IMR-90 (cell line): ENCODE measurements at regions not wholly inside any gene's neighbourhood (a gene's known extent, or its start where the extent isn't known, plus 50 kb on each side); places are given as distances from the start of the nearest gene placed in this dataset.

ENCODE experiments used
- ATAC-seq: fragments of 200-7000 bp; cut with Tn5 transposase; 2 replicates; pipeline ENCODE4 v1.9.1; 2020; ENCODE audit warnings: low read depth, mild to moderate bottlenecking, moderate library complexity
- BruUV-seq: library from RNA; stranded (reverse); fragments of 400-500 nt; replicated peaks from 2 replicates; lab custom pipeline; 2021; lab: Mats Ljungman, UMichigan
- CTCF ChIA-PET: fragments of 300-600 bp; formaldehyde crosslinking; extraction: SDS; loops from one replicate; lab custom pipeline; 2021; ENCODE audit warnings: antibody characterized with exemption; lab: Yijun Ruan, JAX
- POLR2A ChIA-PET: fragments of 300-600 bp; sonication (Branson Sonifier 250); formaldehyde crosslinking; loops from one replicate; lab custom pipeline; 2022; ENCODE audit warnings: antibody characterized with exemption; ENCODE audit not compliant: unreplicated experiment; lab: Charles Lee
- DNase-seq: peaks from one replicate; pipeline ENCODE4 v3.0.0; 2013
- H2AFZ ChIP-seq: replicated peaks from 2 replicates; pipeline ENCODE3; 2013; ENCODE audit warnings: low read length, mild to moderate bottlenecking; ENCODE audit not compliant: poor library complexity
- H2AK5ac ChIP-seq: 2 replicates; pipeline ENCODE4 v1.6.1; 2013; ENCODE audit warnings: low read depth, low read length, inconsistent platforms
- H2AK9ac ChIP-seq: replicated peaks from 2 replicates; pipeline ENCODE3; 2013; ENCODE audit warnings: mild to moderate bottlenecking, low read depth, low read length, moderate library complexity; ENCODE audit not compliant: poor library complexity
- H2BK120ac ChIP-seq: 2 replicates; pipeline ENCODE4 v1.6.1; 2013; ENCODE audit warnings: low read depth, low read length, inconsistent platforms
- H2BK15ac ChIP-seq: 3 replicates; pipeline ENCODE4 v1.6.1; 2013; ENCODE audit warnings: low read depth, low read length, inconsistent platforms
- H2BK20ac ChIP-seq: 2 replicates; pipeline ENCODE4 v1.6.1; 2013; ENCODE audit warnings: low read depth, mild to moderate bottlenecking, inconsistent platforms, low read length, moderate library complexity
- H2BK5ac ChIP-seq: 2 replicates; pipeline ENCODE4 v1.6.1; 2013; ENCODE audit warnings: mild to moderate bottlenecking, low read depth, low read length, inconsistent platforms; ENCODE audit not compliant: poor library complexity, severe bottlenecking
- H3K14ac ChIP-seq: replicated peaks from 2 replicates; pipeline ENCODE4 v1.6.1; 2013; ENCODE audit warnings: low read depth, low read length, inconsistent platforms
- H3K18ac ChIP-seq: 2 replicates; pipeline ENCODE4 v1.6.1; 2013; ENCODE audit warnings: low read depth, low read length, control low read depth
- H3K23ac ChIP-seq: 2 replicates; pipeline ENCODE4 v1.6.1; 2013; ENCODE audit warnings: low read depth, low read length, inconsistent platforms
- H3K27ac ChIP-seq: 2 replicates; pipeline ENCODE4 v1.5.1; 2013; ENCODE audit warnings: mild to moderate bottlenecking, control low read depth, low read length; ENCODE audit not compliant: insufficient read depth
- H3K27me3 ChIP-seq: 2 replicates; pipeline ENCODE4 v1.6.1; 2013; ENCODE audit warnings: low read length; ENCODE audit not compliant: control insufficient read depth, insufficient read depth
- H3K36me3 ChIP-seq: 2 replicates; pipeline ENCODE4 v1.6.1; 2013; ENCODE audit warnings: low read length, mixed read lengths; ENCODE audit not compliant: control insufficient read depth, insufficient read depth
- H3K4ac ChIP-seq: 2 replicates; pipeline ENCODE4 v1.6.1; 2013; ENCODE audit warnings: low read depth, low read length, inconsistent platforms
- H3K4me1 ChIP-seq: 2 replicates; pipeline ENCODE4 v1.6.1; 2013; ENCODE audit warnings: low read length, mixed read lengths; ENCODE audit not compliant: control insufficient read depth, insufficient read depth
- H3K4me2 ChIP-seq: 2 replicates; pipeline ENCODE4 v1.6.1; 2013; ENCODE audit warnings: low read depth, mild to moderate bottlenecking, control low read depth, low read length, moderate library complexity
- H3K4me3 ChIP-seq: 2 replicates; pipeline ENCODE4 v1.5.1; 2013; ENCODE audit warnings: low read depth, mild to moderate bottlenecking, control low read depth, low read length, moderate library complexity; ENCODE audit not compliant: insufficient read depth
- H3K56ac ChIP-seq: 2 replicates; pipeline ENCODE4 v1.6.1; 2013; ENCODE audit warnings: low read length, inconsistent platforms; ENCODE audit not compliant: insufficient read depth; ENCODE audit errors: extremely low read depth
- H3K79me1 ChIP-seq, 2 experiments: 2 replicates each; pipeline ENCODE4 v1.6.1; 2013; ENCODE audit warnings: low read length in 2 of 2, inconsistent platforms in 1 of 2, low read depth in 1 of 2
- H3K9ac ChIP-seq: 2 replicates; pipeline ENCODE4 v1.6.1; 2013; ENCODE audit warnings: low read depth, low read length, control low read depth
- H3K9me1 ChIP-seq: 2 replicates; pipeline ENCODE4 v1.6.1; 2013; ENCODE audit warnings: low read length, inconsistent platforms; ENCODE audit not compliant: insufficient read depth
- H3K9me3 ChIP-seq: 2 replicates; pipeline ENCODE4 v1.6.1; 2013; ENCODE audit warnings: low read length; ENCODE audit not compliant: control insufficient read depth, insufficient read depth
- H4K20me1 ChIP-seq: 2 replicates; pipeline ENCODE4 v1.6.1; 2013; ENCODE audit warnings: low read length, inconsistent platforms; ENCODE audit not compliant: insufficient read depth
- H4K5ac ChIP-seq: 2 replicates; pipeline ENCODE4 v1.6.1; 2013; ENCODE audit warnings: mild to moderate bottlenecking, low read depth, low read length, control low read depth
- H4K8ac ChIP-seq, 2 experiments: 2 replicates each; pipeline ENCODE4 v1.6.1; 2013; ENCODE audit warnings: low read depth in 2 of 2, low read length in 2 of 2, control low read depth in 1 of 2, inconsistent platforms in 1 of 2
- H4K91ac ChIP-seq: 2 replicates; pipeline ENCODE4 v1.6.1; 2013; ENCODE audit warnings: low read depth, low read length, inconsistent platforms; ENCODE audit not compliant: insufficient read depth
- CEBPB ChIP-seq: IDR thresholded peaks from 2 replicates; pipeline ENCODE4 v1.6.1; 2012; ENCODE audit warnings: low read depth, low read length, improper control_type of control experiment
- CHD1 ChIP-seq: IDR thresholded peaks from 2 replicates; pipeline ENCODE4 v1.6.1; 2012; ENCODE audit warnings: low read depth, low read length, improper control_type of control experiment
- CTCF ChIP-seq: conservative IDR thresholded peaks from 2 replicates; pipeline ENCODE4 v1.5.1; 2012; ENCODE audit warnings: mild to moderate bottlenecking, low read depth, low read length, improper control_type of control experiment
- ELK1 ChIP-seq: fragments of 150-350 bp; IDR thresholded peaks from 2 replicates; pipeline ENCODE4 v1.6.1; 2016; ENCODE audit warnings: low read depth, mild to moderate bottlenecking, low read length, moderate library complexity, borderline replicate concordance
- FOS ChIP-seq: fragments of 150-350 bp; IDR thresholded peaks from 2 replicates; pipeline ENCODE4 v1.6.1; 2016; ENCODE audit warnings: low read depth, low read length
- MAFK ChIP-seq: IDR thresholded peaks from 2 replicates; pipeline ENCODE4 v1.6.1; 2012; ENCODE audit warnings: low read depth, low read length, improper control_type of control experiment
- MAZ ChIP-seq: IDR thresholded peaks from 2 replicates; pipeline ENCODE4 v1.6.1; 2012; ENCODE audit warnings: low read depth, mild to moderate bottlenecking, low read length, improper control_type of control experiment, moderate library complexity, borderline replicate concordance
- MXI1 ChIP-seq: IDR thresholded peaks from 2 replicates; pipeline ENCODE4 v1.6.1; 2012; ENCODE audit warnings: low read depth, mild to moderate bottlenecking, low read length, moderate library complexity, borderline replicate concordance
- NFE2L2 ChIP-seq: fragments of 150-350 bp; IDR thresholded peaks from 2 replicates; pipeline ENCODE4 v1.6.1; 2016; ENCODE audit warnings: low read depth, mild to moderate bottlenecking, low read length
- POLR2A ChIP-seq: IDR thresholded peaks from 2 replicates; pipeline ENCODE4 v1.6.1; 2012; ENCODE audit warnings: mild to moderate bottlenecking, low read depth, low read length
- RAD21 ChIP-seq: IDR thresholded peaks from 2 replicates; pipeline ENCODE4 v1.6.1; 2012; ENCODE audit warnings: low read length, improper control_type of control experiment
- RCOR1 ChIP-seq: IDR thresholded peaks from 2 replicates; pipeline ENCODE4 v1.6.1; 2012; ENCODE audit warnings: mild to moderate bottlenecking, low read length, improper control_type of control experiment; ENCODE audit not compliant: insufficient replicate concordance
- RFX5 ChIP-seq: IDR thresholded peaks from 2 replicates; pipeline ENCODE4 v1.8.0; 2012; ENCODE audit warnings: low read depth, mild to moderate bottlenecking, low read length, moderate library complexity
- SMC3 ChIP-seq: fragments of 150-350 bp; IDR thresholded peaks from 2 replicates; pipeline ENCODE4 v1.6.1; 2016; ENCODE audit warnings: low read depth, mild to moderate bottlenecking, antibody characterized with exemption, low read length, moderate library complexity
- USF2 ChIP-seq: fragments of 150-350 bp; IDR thresholded peaks from 2 replicates; pipeline ENCODE4 v1.6.1; 2017; ENCODE audit warnings: mild to moderate bottlenecking, antibody characterized with exemption, low read length, low read depth
- WGBS, 2 experiments: methylation state at CpG; one replicate each; pipeline versions ENCODE4 v1.1.5 to v1.1.7; 2013; ENCODE audit warnings: missing lambda C conversion rate in 2 of 2; ENCODE audit not compliant: insufficient read length in 1 of 2; ENCODE audit errors: extremely low coverage in 2 of 2; 5-methylcytosine and 5-hydroxymethylcytosine counted together
- dilution Hi-C: fragments of 300-500 bp; cut with HindIII; formaldehyde crosslinking; loops from one replicate; pipeline ENCODE4 v1.14.3; 2018; ENCODE audit warnings: low sequenced_read_pairs; ENCODE audit not compliant: unreplicated experiment
- in situ Hi-C: fragments of 300-500 bp; cut with MboI; formaldehyde crosslinking; loops from 3 replicates; pipeline ENCODE4 v1.14.3; 2019; ENCODE audit warnings: low sequenced_read_pairs, inconsistent platforms, mixed read lengths
- intact Hi-C: fragments of 100-400 bp; cut with micrococcal nuclease; formaldehyde crosslinking; loops from 2 replicates; pipeline ENCODE4 v1.10.0; 2022

GRCh38 chr9:126153382-126153781 lies 173.2 kb upstream of the MVB12B start:
- Histone ChIP-seq H4K20me1 (no peaks in the 10 kb centered on the region), H3K27ac (no peak overlapping the region), H3K79me1 (no peaks in the 10 kb centered on the region), H2BK20ac (no peak overlapping the region), H3K9ac (no peak overlapping the region), H3K14ac (no peak overlapping the region), H3K4me1 (no peaks in the 10 kb centered on the region), H3K18ac (no peak overlapping the region), H3K9me3 (no peaks in the 10 kb centered on the region), H3K36me3 (no peaks in the 10 kb centered on the region), H3K9me1 (no peaks in the 10 kb centered on the region), H2AK5ac (no peak overlapping the region), H3K56ac (no peak overlapping the region), H2AK9ac (no peak overlapping the region), H4K91ac (no peak overlapping the region), H3K23ac (no peak overlapping the region), H2AFZ (no peak overlapping the region), H2BK15ac (no peak overlapping the region), H4K8ac (no peak overlapping the region), H4K5ac (no peak overlapping the region), H3K4ac (no peak overlapping the region), H3K4me2 (no peak overlapping the region), H3K4me3 (no peak overlapping the region), H2BK5ac (peak overlapping the region; percentile 18), H3K27me3 (peaks cover 35% of the 10 kb centered on the region), H2BK120ac (no peak overlapping the region)
- in situ Hi-C loops (no loop called here), dilution Hi-C loops (no loop called here), intact Hi-C loops (no loop called here)
- 71 to 100% methylated on average over 2 to 5 of the region's 6 CpGs for WGBS, 2 experiments
- ChIA-PET POLR2A (no interaction called here), CTCF (no interaction called here)
- DNase-seq (no peak), ATAC-seq (no peak)
- no TSS peak for BruUV-seq
- no peak for TF ChIP-seq SMC3
- no peak for TF ChIP-seq NFE2L2
- no peak for TF ChIP-seq RFX5
- TF ChIP-seq USF2, result no peak
- no peak for TF ChIP-seq RAD21
- no peak for TF ChIP-seq RCOR1
- no peak for TF ChIP-seq MAZ
- no peak for TF ChIP-seq CEBPB
- TF ChIP-seq MXI1, result no peak
- TF ChIP-seq MAFK, result no peak
- no peak for TF ChIP-seq CTCF
- TF ChIP-seq FOS, result no peak
- no peak for TF ChIP-seq POLR2A
- TF ChIP-seq CHD1, result no peak
- TF ChIP-seq ELK1, result no peak
